ENCODE measurements at regions not wholly inside any gene's neighbourhood (a gene's known extent, or its start where the extent isn't known, plus 50 kb on each side); places are given as distances from the start of the nearest gene placed in this dataset.

GRCh38 chr12:13676880-13677279 is 304.5 kb downstream of the GRIN2B start:
- no peak for ATAC-seq (ENCODE audit: low FRiP score)
- DNase-seq (ENCODE audit: low spot score) = no peak
- no peak for TF ChIP-seq CTCF (IDR thresholded peaks at IDR 0.05)

GRCh38 chr12:13670285-13670866 is 311.0 kb downstream of the GRIN2B start:
- no peak for DNase-seq (ENCODE audit: low spot score)
- no peak for ATAC-seq (ENCODE audit: low FRiP score)
- TF ChIP-seq CTCF (IDR thresholded peaks at IDR 0.05) = no peak

GRCh38 chr12:13668880-13669279 is 312.5 kb downstream of the GRIN2B start:
- no peak for DNase-seq (ENCODE audit: low spot score)
- no peak for TF ChIP-seq CTCF (IDR thresholded peaks at IDR 0.05)
- ATAC-seq (ENCODE audit: low FRiP score) = no peak

GRCh38 chr12:13666806-13667205 is 314.6 kb downstream of the GRIN2B start:
- DNase-seq (ENCODE audit: low spot score) = no peak
- TF ChIP-seq CTCF (IDR thresholded peaks at IDR 0.05) = no peak
- ATAC-seq (ENCODE audit: low FRiP score) = no peak

GRCh38 chr12:13661005-13661887 is 320.2 kb downstream of the GRIN2B start:
- DNase-seq (ENCODE audit: low spot score) (no peak), ATAC-seq (ENCODE audit: low FRiP score) (no peak)
- TF ChIP-seq CTCF (IDR thresholded peaks at IDR 0.05) = peak in 1 of 3 donors; percentile 37

- no peak for TF ChIP-seq CTCF (IDR thresholded peaks at IDR 0.05)
- ATAC-seq (ENCODE audit: low FRiP score) = no peak
- no peak for DNase-seq (ENCODE audit: low spot score)
Measured at GRCh38 chr12:13654456-13654855, 326.9 kb downstream of the GRIN2B start.

- ATAC-seq (ENCODE audit: low FRiP score) = no peak
- TF ChIP-seq CTCF (IDR thresholded peaks at IDR 0.05) = no peak
Measured at GRCh38 chr12:13652105-13652504, 329.3 kb downstream of the GRIN2B start.

More at GRCh38 chr12:13652105-13652504, 329.3 kb downstream of the GRIN2B start:
- no peak for DNase-seq (ENCODE audit: low spot score)
